Stimulated activated CD4-positive, alpha-beta T cell treated with anti-CD3 and anti-CD28 coated beads, Interleukin-4, amount 100 ng/mL, for 1 hour (primary cell): ENCODE measurements at regions not wholly inside any gene's neighbourhood (a gene's known extent, or its start where the extent isn't known, plus 50 kb on each side); places are given as distances from the start of the nearest gene placed in this dataset.
"Not testable (repeated sequence)": the region's sequence is repeated elsewhere in the genome, so short reads cannot be mapped to it uniquely, and the experiment has no call there.

Experiments
- DNase-seq: peaks from one replicate; pipeline ENCODE4 v3.0.0-alpha.2; 2020

DNA sequence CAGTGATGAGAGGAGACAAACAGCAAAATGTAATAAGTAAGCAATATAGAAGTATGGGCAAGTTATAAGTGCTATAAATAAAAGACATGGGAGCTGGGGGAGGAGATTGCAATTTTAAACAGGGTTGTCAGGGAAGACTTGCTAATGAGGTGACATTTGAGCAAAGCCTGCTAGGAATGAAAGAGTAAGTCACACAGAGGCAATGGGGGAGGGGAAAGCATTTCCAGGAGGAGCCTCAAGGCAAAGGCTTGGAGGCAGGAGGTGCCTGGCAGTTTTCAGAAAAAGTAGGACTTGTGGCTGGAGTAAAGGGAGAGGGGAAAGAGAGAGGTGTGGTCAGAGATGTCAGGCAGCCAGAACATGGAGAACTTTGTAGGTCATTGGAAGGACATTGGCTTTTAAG, 124.4 kb upstream of the NMUR2 start:
- DNase-seq = no peak

DNA sequence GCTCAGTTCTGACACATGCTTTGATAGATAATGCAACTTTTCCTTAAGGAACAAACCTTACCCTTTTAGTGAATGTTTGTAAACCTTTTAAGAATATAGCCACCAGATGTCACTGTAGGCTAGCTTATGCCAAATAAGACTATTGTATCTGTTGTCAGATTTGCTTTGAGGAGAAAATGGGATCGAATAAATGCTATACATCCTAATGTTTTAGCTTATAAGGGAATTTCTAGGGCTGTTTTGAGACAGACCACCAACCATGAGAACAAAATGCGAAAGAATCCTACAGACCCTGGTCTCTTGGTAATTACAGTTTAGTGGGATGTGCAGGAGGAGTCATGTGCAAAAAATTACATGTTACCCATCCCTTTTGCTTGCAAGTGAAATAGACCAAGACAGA, 127.6 kb upstream of the NMUR2 start:
- no peak for DNase-seq

DNA sequence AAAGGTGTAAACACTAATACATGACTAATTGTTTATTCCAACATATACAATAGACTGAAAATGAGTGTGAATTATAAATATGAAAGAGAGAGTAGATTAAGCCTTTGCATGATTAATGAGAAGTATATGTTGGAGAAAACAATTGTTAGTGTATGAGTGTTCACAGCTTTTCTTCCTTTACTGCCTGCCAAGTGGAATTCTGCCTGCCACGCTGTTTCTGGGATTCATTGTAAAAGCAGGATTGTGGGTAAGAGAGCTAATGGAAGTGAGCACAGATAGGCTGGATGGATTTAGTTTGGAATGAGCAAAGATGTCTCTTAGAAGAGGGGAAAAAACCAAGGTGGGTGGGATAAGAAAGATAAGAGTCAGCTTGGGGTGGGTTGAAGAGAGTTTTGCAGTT, 129.6 kb upstream of the NMUR2 start:
- DNase-seq = no peak

DNA sequence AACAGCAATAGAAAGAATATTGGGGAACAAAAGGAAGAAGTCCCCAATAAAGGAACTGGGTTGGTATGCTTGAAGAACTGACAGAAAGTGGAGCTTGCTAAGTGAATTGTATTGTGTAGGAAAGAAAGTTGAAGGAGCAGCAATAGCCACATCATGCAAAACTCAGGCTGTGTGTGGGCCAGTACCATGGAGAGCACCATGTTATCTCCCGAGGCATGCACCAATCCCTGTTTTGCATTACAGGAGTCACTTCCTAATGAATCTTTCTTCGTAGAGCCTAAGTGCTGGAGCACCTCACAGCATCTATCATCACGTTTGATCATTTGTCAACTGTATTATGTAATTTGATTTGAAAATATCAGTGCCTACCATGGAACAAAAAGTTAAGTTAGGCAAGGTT, 137.7 kb upstream of the NMUR2 start:
- DNase-seq = no peak

DNA sequence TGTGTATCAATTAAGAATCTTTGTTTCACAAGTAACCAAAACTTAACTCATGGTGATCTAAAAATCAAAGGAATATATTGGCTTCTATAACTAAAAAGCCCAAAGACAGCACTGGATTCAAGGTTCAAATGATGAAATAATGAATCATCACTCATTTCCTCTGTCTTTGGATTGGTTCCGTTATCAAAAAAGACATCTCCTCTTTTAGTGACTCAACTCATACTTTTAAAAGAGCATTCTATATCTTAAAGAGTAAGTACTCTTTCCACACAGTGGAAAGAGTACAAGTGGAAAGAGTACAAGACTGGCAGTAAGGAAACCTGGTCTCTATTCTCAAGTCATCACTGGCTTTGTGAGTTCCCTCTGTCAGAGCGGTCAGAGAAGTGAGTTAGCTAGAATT, 141.4 kb upstream of the NMUR2 start:
- DNase-seq = no peak

DNA sequence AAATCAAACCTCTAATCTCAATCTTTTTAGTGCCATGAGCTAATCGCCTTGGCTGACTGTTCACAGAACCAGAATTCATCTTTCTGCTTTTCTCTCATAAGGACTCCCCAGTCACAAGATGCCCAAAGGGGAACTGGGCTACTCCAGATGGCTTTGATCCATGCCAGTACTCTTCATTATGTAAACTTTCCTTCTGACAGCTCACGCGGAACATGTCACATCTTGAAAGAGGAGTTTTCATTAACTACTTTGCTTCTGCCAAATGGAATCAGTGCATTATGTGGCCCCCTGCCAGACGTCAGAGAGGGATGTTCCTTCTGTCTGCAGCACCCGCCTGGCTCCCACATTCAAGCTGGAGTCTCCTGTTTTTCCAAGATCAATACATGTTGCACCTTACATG, 142.1 kb upstream of the NMUR2 start:
- no peak for DNase-seq

DNA sequence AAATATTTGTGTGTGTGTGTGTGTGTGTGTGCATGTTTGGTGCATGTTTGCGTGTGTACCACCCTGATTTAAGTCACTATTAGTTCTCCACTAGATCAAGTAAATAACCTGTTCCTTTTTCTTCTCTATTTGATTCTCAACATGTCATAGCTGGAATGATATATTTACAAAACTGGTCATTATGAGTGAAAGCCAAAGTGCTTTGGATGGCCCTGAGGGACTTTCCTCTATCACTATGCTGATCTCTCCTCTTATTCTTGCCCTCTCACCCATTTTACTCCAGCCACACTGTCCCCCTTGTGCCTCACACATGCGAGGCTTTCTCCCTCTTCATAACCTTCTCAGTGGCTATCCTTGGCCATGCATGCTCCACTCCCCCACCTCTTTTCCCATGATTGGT, 144.6 kb upstream of the NMUR2 start:
- no peak for DNase-seq

DNA sequence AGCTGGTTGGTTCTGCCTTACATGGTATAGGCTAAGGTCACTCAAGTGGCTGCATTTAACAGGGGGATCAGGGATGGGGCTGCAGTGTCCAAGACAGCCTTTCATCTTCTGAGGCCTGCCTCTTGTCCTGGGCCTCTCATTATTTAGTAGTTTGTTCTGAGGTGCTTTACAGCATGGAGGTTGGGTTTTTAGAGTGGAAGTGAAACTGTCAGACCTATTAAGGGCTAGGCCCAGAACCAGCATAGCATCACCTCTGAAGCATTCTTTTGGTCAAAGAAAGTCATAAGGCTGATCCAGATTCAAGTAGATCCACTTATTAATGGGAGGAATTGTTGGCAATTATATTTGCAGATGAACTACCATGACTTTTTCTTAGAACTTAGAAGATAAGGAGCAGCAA, 146.0 kb upstream of the NMUR2 start:
- DNase-seq = no peak

DNA sequence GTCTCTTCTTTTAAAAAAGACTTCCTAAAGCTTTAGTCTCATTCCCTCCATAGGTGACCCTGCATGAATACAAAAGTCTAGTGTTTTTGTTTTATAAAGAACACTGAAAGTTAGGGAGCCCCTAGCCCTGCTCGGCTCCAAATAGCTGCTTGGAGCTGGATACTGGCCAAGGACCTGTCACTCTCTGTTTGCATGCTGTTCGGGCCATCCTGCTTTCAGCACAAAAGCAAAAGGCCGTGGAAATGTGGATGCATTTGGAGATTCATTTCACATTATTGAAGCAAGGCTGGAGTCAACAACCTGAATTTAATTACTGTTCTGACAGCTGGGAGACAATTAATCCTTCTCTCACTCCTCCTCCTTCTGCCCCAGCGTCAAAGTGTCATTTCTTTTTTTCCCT, 151.7 kb upstream of the NMUR2 start:
- no peak for DNase-seq

DNA sequence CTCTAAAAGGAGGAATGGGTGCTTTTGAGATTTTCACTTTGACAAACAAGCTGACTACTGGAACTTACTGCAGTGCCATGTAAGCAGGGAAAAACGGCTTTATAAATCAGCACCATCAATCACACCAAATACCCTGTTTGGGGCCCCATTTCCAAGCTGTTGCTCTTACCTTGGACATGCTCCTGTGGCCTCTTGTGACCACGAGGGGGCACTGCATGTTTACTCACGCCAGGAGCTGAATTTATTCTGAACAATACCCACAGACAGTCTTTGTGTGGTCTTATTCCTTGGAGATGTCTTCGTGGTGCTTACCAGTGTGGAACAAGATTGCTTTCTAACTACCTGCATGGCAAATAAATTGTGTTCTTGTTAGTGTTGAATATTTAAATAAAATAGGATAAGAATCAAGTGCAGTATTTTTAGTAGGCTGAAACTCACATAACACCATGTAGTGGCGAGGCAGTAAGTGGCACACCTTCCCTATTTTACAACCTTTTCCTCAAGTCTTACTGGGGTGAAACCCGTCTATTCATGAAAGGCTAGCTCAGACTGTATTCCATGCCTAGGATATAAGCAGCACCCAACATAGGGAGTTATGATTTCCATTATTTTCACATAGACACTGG, 155.5 kb upstream of the NMUR2 start:
- peak; percentile 3 for DNase-seq

DNA sequence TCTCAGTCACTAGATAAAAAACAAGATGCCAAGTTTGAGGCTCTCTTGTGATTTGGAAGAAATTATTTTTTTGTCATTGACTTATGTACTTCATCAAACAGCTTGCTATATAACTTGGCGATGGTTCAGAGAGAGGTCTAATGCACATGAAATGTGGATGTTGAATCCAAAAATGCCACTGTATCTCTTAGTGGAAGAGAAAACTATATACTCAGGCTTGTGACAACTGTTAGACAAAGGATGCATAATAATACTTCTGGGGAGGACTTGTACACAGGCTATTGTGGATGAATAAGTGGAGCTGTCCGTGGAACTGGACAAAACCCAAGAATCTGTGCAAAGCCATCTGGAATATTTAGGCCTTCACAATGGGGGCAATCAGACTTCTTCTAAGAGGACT, 162.9 kb upstream of the NMUR2 start:
- no peak for DNase-seq

DNA sequence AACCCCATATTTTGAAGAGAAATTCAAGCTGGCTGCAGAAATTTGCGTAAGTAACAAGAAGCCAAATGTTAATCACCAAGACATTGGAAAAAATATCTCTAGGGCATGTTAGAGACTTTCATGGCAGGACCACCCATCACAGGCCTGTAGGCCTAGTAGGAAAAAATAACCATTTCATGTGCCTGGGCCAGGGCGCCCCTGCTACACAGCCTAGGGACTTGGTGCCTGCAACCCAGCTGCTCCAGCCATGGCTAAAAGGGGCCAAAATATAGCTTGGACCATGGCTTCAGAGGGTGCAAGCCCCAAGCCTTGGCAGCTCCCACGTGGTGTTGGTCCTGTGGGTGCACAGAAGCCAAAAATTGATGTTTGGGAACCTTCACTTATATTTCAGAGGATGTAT, 167.7 kb upstream of the NMUR2 start:
- no peak for DNase-seq

DNA sequence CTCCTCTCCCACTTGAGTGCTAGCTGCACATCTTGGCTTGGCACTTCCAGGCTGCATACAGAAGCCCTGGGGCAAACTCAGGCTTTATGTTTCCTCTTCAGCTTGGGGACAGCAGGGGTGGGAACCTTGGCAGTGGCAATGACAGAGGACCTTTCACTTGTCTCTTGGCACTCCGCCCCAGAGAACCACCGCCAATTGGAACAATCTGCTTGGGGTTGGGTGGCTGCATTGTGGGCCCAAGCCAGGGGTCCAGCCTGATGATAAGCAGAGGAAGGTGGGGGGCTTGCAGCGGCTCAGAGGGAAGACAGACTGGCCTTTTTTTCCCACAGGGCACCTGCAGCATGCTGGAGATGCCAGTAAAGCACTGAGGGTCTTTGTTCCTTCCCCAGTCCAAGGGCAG, 179.0 kb upstream of the NMUR2 start:
- DNase-seq = no peak

DNA sequence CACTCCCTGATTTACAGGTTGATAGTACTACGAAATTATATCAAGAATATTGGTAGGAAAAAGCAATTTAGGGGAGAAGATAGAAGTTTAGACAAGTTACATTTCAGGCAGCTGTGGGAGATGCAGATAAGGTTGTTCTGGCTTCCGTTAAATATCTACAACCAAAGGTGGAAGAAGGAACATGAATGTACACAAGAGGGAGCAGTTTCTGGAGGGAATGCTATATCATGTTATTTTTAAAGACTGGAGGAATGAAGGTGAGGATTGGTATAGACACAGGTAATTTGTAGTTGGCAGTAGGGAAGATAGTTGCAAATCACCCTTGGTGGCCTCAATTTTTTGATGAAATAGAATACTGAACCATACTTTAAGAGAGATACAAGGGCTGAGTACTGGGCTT, 187.3 kb upstream of the NMUR2 start:
- no peak for DNase-seq

DNA sequence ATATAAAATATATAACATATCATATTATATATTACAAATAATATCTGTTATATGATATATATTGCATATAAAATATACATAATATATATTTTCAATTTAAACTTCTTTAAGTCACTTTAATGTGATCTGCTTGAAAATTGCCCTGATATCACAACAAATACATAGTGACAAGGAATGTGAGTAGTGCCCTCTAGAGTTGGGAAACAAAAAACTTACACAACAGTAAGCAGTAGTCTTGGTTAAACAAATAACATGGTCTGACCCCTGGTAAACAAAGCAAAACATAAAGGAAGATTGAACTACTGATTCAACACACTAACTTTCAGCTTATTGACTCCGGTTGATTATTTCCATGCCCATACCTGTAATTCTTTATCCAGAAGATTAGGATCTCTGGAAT, 188.3 kb upstream of the NMUR2 start:
- DNase-seq = no peak

DNA sequence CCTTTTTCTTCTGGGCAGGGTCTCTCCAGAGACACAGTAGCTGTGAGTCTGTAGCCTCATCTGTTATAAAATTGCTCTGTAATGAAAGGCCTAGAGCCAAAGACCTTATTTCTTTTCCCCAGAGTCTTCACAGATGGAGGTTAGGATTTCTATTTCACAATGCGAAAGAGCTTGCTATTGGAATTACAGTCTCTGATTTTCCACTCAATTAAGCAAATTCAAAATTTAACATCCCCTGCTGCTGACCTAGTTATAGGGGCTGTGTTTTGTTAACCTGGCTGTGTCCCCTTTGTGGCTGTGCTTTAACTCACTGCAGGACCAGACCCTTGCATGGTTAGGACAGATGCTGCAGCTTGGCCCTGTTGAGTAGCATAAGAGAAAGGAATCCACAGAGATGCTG, 190.3 kb upstream of the NMUR2 start:
- DNase-seq = no peak

DNA sequence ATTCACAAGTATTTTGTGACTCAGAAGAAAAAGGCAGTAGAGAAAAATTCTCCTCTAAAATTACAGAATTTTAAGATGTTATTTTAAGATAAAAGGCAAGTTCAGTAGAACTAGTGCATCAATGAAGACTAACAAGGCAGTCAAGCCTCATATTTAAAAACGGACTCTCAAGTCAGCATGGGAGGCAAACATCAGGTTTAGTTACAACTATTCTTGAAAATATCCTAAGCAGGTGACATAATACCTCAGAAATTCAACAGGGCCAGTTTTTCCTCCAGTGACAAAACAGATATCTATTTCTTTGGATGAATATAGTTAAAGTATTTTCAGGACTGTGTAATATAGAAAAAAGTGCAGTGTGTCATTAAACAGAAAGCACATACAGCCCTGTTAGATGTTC, 194.0 kb upstream of the NMUR2 start:
- DNase-seq = no peak

DNA sequence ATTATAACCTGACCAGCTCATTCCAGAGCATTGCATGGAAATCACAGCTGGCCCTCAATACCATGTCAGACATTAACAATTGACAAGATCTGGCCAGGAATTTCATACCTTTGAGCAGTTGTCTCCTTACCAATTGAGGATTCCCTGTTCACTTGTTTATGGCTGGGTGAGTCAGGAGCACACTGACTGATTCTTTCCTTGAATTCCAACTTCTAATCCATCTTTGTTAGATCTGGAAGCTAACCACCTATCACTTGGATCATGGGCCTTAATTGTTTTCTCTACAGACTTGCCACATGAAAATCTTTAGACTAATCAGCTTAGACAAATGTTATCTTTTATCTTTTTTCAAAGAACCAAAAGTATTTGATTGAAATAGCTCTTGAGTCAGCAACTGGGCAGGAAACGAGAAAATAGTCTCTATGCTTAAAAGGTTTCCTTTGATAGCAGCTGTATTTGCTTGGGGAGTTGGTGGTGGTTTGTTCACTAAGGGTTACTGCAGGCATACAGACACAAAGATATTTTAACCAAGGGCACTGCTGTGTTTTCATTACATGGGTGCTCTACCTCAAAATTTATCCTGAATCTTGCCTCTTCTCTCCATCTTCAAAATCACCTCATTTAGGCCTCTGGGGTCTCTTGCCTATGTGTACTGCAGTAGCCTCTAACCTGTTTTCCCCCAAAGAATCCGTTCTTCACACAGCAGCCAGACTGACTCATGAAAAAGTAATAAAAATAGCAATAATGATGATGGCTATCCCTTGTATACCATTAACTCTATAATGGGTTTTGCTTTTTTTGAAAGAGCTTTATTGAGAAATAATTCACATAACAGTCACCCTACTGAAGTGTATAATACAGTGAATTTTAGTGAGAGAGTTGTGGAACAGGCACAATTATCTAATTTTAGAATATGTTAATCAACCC, 197.0 kb upstream of the NMUR2 start:
- DNase-seq = no peak

DNA sequence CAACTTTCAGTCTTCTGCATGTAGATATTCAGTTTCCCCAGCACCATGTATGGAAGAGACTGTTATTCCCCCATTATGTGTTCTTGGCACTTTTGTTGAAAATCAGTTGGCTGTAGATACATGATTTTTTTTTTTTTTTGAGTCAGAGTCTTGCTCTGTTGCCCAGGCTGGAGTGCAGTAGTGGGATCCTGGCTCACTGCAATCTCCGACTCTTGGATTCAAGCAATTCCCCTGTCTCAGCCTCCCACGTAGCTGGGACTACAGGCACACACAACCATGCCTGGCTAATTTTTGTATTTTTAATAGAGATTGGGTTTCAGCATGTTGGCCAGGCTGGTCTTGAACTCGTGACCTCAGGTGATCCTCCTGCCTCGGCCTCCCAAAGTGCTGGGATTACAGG, 201.0 kb upstream of the NMUR2 start:
- not testable (repeated sequence) for DNase-seq

DNA sequence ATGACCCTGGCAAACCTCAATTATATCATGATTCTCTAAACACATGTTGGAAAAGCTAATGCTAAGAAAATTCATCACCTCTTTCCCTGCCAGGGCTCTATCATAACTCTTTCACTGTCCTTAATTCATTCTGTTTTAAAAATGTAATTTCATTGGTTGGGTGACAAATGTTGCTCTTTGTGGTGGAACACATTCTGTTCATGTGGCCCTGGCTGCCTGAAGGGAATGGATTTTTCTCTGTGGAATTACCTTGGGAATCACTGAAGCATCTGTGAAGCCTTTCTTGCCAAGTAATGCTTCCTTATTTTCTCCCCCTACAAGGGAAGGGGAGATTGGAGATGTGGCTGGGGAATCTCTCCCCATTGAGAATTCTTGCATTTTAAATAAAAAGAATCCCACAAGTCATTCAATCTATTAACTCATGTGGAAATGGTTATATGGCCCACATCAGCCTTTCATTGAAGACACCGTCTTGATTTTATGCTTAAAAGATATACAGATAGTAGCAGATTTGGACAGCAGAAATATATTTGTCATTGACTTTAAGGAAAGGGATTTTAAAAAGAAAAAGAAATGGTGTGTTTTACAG, 201.8 kb upstream of the NMUR2 start:
- DNase-seq = no peak

DNA sequence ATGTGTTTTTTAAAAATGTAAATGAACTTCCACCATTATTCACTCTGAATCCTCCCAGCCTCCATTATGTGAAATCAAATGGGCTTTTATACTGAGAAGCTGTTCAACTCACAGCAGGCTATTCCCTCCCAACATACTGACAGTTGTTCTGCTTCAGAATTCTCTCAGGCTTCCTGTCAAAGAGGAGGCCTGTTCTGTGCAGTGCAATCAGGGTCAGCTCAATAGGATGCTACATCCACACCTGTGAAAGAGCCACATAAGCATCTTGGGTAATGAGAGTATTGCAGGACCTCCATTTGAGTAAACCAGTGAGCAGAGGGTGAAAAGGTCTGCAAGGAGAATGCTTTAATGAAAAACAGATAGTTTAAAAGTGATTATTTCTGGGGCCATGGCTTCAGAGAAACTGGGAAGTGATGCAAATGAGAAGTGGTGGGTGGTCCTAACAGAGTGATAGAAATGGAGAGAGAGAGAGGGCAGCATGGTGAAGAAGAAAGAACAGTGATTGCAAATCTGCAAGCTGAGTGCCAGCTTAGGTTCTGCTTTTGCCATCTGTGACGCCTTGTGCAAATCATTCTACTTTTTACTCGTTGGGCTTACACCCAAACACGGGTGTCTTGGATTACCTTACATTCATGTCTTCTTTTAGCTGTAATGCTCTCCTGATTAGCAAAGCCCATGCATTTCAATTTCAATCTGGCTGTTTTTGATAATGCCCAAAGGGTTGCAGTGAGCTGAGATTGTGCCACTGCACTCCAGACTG, 202.5 kb upstream of the NMUR2 start:
- no peak for DNase-seq

DNA sequence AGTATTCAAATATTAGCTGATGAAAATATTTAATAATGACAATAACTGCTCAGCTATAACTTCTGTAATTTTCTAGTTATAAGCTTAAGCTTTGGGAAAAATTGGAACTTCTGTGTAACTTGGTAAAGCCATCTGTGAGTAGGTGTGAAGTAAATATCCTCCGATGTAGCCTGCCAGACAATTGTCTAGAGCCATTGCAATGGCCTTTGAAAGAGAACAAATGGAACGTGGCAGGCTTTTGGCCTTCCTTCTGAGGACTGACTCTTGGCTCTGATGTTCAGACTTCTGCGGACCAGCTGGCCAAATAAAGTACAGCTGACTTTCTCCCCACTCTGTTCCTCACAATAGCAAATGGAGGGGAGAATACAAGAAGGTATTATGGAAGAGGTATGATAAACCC, 203.4 kb upstream of the NMUR2 start:
- no peak for DNase-seq

DNA sequence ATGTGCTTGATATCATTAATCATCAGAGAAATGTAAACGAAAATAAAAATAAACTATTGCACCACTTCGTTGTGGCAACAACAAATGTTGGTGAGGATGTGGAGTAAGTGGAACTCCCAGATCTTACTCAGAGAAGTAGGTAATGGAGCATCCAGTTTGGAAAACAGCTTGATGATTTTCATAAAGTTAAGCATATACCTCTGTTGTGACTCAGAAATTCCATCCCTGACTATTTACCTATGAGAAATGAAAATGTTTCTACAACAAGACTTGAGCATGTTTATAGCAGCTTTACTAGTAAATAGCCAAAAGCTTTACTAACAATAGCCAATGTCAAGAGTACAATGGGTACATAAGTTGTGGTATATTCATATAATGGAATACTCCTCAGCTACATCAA, 214.7 kb upstream of the NMUR2 start:
- no peak for DNase-seq

DNA sequence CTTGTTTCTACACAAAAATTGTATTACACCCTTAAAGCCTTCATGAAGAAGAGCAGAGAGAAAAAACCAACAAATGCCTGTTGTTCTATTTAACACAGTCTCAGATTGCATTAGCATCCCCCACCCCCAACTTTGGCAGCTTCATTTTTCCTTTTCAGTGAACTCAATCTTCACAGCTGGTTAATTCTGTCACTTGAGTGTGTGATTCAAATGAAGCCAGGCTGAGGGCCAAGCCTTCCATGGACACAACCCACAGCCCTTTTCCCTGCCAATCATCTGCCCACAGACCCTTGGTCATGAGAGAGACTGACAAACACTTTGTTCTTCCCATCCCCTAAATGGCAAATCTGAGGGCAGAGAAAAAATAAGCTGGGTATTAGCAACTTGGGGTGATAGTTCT, 217.5 kb upstream of the NMUR2 start:
- no peak for DNase-seq
